Keratinocyte (primary cell): ENCODE measurements at regions not wholly inside any gene's neighbourhood (a gene's known extent, or its start where the extent isn't known, plus 50 kb on each side); places are given as distances from the start of the nearest gene placed in this dataset.

ENCODE experiments used
- DNase-seq: peaks from one replicate; pipeline ENCODE4 v3.0.0-alpha.2; 2011; ENCODE audit warnings: low read depth, missing footprints, low spot score
- FAIRE-seq: peaks from 2 replicates; lab custom pipeline; 2011; peaks lifted over from hg19 to GRCh38; lab: Jason Lieb, UNC
- H2AFZ ChIP-seq: 2 replicates; pipeline ENCODE4 v1.6.0; 2012; ENCODE audit warnings: low read length, control low read depth, inconsistent platforms; ENCODE audit not compliant: control insufficient read depth
- H3K27ac ChIP-seq: 2 replicates; pipeline ENCODE4 v1.5.1; 2011; ENCODE audit warnings: low read length; ENCODE audit not compliant: control insufficient read depth, insufficient read depth
- H3K27me3 ChIP-seq: 3 replicates; pipeline ENCODE4 v1.6.0; 2011; ENCODE audit warnings: low read length; ENCODE audit not compliant: control insufficient read depth, insufficient read depth; ENCODE audit errors: extremely low read depth
- H3K36me3 ChIP-seq, 2 experiments: 2 replicates in 1 of 2; 3 replicates in 1 of 2; pipeline ENCODE4 v1.5.1; 2011; ENCODE audit warnings: low read length in 2 of 2, mild to moderate bottlenecking in 1 of 2; ENCODE audit not compliant: control insufficient read depth in 2 of 2, insufficient read depth in 2 of 2; ENCODE audit errors: extremely low read depth in 1 of 2
- H3K4me1 ChIP-seq: 3 replicates; pipeline ENCODE4 v1.5.1; 2011; ENCODE audit warnings: low read length; ENCODE audit not compliant: control insufficient read depth, insufficient read depth; ENCODE audit errors: extremely low read depth
- H3K4me2 ChIP-seq: 3 replicates; pipeline ENCODE4 v1.6.0; 2011; ENCODE audit warnings: low read depth, low read length; ENCODE audit not compliant: control insufficient read depth, insufficient read depth; ENCODE audit errors: extremely low read depth
- H3K4me3 ChIP-seq, 3 experiments: fragments of 200-600 bp in 1 of 3; sonication (generic) in 1 of 3; 2 replicates in 2 of 3; 3 replicates in 1 of 3; pipeline ENCODE4 v1.5.1; 2011 to 2016; ENCODE audit warnings: low read length in 3 of 3, mild to moderate bottlenecking in 3 of 3, control low read depth in 2 of 3, inconsistent platforms in 1 of 3, low read depth in 1 of 3, mixed read lengths in 1 of 3, mixed run types in 1 of 3, moderate library complexity in 1 of 3; ENCODE audit not compliant: control insufficient read depth in 2 of 3, insufficient read depth in 2 of 3; ENCODE audit errors: extremely low read depth in 1 of 3
- H3K79me2 ChIP-seq: 2 replicates; pipeline ENCODE4 v1.6.0; 2012; ENCODE audit warnings: low read length; ENCODE audit not compliant: control insufficient read depth, insufficient read depth
- H3K9ac ChIP-seq: 3 replicates; pipeline ENCODE4 v1.6.0; 2011; ENCODE audit warnings: low read length; ENCODE audit not compliant: control insufficient read depth, insufficient read depth; ENCODE audit errors: extremely low read depth
- H3K9me1 ChIP-seq: 3 replicates; pipeline ENCODE4 v1.6.0; 2011; ENCODE audit warnings: low read length; ENCODE audit not compliant: control insufficient read depth, insufficient read depth; ENCODE audit errors: extremely low read depth
- H3K9me3 ChIP-seq: 2 replicates; pipeline ENCODE4 v1.5.1; 2012; ENCODE audit warnings: low read depth, low read length; ENCODE audit not compliant: control insufficient read depth
- H4K20me1 ChIP-seq: 3 replicates; pipeline ENCODE4 v1.6.0; 2011; ENCODE audit warnings: low read length; ENCODE audit not compliant: control insufficient read depth, insufficient read depth; ENCODE audit errors: extremely low read depth
- EZH2 ChIP-seq: IDR thresholded peaks from one replicate; pipeline ENCODE4 v1.6.1; 2012; ENCODE audit warnings: inconsistent platforms, mild to moderate bottlenecking, low read length, moderate library complexity
- dilution Hi-C: fragments of 300-500 bp; cut with MboI; formaldehyde crosslinking; loops from one replicate; pipeline ENCODE4 v1.7.0; 2020; ENCODE audit warnings: low sequenced_read_pairs; ENCODE audit not compliant: extremely low pct_ligation_motif_present
- TF ChIP-seq, protein P1 (sequence below), 3 experiments: IDR thresholded peaks in 1 of 3; conservative IDR thresholded peaks in 1 of 3; optimal IDR thresholded peaks in 1 of 3; 2 replicates in 2 of 3; 3 replicates in 1 of 3; pipeline versions ENCODE3 to v1.5.1; 2011; ENCODE audit warnings: low read length in 3 of 3, mild to moderate bottlenecking in 3 of 3, moderate library complexity in 2 of 3, control low read depth in 1 of 3, inconsistent platforms in 1 of 3; ENCODE audit not compliant: insufficient read depth in 2 of 3; ENCODE audit errors: extremely low read depth in 1 of 3

DNA sequence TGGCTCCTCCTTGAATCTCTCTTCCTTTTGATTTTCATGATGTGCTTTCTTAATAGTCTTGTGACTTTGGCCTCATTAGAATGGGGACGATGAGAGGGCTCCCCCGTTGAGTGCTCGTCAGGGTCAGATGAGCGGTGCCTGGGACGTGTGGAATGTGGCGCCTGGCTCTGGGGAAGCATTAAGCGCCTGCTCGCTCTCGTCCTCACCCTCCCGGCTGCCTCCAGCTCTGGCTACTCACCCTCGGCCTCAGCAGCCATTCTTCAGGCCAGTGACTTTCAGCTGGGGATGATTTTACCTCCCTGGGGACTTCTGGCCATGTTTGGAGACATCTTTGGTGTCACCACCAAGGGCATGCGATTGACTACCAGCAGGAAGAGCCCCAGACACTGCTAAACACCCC, 69.7 kb downstream of the RPS6KA4 start:
- no peak overlapping the region for H3K4me2 ChIP-seq
- no peaks in the 10 kb centered on the region for H4K20me1 ChIP-seq
- H3K4me3 ChIP-seq: no peak overlapping the region
- H3K9ac ChIP-seq: no peak overlapping the region
- H2AFZ ChIP-seq: no peak overlapping the region
- dilution Hi-C loops: no loop called here
- H3K4me1 ChIP-seq: no peaks in the 10 kb centered on the region
- H3K9me3 ChIP-seq: peaks cover 2% of the 10 kb centered on the region
- H3K9me1 ChIP-seq: no peaks in the 10 kb centered on the region
- DNase-seq: no peak
- H3K27me3 ChIP-seq: peaks cover 2% of the 10 kb centered on the region
- TF ChIP-seq EZH2: no peak
- no peak overlapping the region for H3K27ac ChIP-seq
- no peaks in the 10 kb centered on the region for H3K79me2 ChIP-seq
- no peaks in the 10 kb centered on the region for H3K36me3 ChIP-seq
- FAIRE-seq: no peak

DNA sequence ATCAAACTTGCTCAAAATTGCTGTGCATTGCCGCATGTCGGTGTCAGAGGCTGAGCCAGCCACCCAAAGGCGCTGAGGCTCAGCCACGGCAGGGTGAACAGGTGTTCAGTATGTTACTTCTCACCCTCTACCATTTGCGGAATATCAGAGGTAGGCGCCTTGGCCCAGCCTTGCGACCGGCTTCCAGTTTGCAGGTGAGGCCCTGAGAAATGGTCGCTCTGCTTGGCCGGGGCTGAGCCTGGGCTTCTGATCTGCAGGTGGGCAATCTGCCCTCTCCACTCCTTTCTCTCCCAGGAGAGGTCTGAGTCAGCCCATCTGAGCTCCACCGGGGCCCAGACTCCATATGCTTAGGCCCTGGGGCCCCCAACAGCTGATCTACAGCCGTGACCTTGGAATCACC, 71.0 kb downstream of the RPS6KA4 start:
- dilution Hi-C loops: no loop called here
- H3K4me1 ChIP-seq: no peaks in the 10 kb centered on the region
- FAIRE-seq: no peak

DNA sequence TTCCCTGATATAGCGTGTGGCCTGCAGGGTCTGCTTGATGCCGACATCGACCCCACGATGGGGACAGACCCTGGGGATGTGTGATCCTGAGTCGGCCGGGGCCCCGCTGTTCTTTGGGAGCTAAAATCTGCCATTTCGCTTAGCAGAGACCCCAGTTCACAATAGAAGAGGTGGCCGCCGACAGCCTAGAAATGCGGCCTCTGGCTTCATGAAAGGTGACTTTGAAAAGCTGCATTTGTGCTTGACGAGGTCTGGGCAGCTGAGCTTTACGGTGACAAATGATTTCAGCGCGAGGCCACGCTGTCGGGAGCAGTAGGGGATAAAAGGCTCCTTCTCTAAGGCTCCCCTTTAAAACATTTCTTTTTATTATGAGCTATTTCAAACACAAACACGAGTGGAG, 71.7 kb downstream of the RPS6KA4 start:
- H3K27ac ChIP-seq: no peak overlapping the region
- peaks cover 2% of the 10 kb centered on the region for H3K9me3 ChIP-seq
- no peak overlapping the region for H3K9ac ChIP-seq
- no peaks in the 10 kb centered on the region for H3K4me1 ChIP-seq
- FAIRE-seq (no peak), DNase-seq (no peak)
- no peaks in the 10 kb centered on the region for H3K36me3 ChIP-seq
- peaks cover 2% of the 10 kb centered on the region for H3K27me3 ChIP-seq
- no peak overlapping the region for H3K4me2 ChIP-seq
- H3K79me2 ChIP-seq: no peaks in the 10 kb centered on the region
- dilution Hi-C loops: no loop called here
- H4K20me1 ChIP-seq: no peaks in the 10 kb centered on the region
- no peak overlapping the region for H3K4me3 ChIP-seq
- H3K9me1 ChIP-seq: no peaks in the 10 kb centered on the region
- TF ChIP-seq EZH2: no peak
- TF ChIP-seq, protein P1, sequence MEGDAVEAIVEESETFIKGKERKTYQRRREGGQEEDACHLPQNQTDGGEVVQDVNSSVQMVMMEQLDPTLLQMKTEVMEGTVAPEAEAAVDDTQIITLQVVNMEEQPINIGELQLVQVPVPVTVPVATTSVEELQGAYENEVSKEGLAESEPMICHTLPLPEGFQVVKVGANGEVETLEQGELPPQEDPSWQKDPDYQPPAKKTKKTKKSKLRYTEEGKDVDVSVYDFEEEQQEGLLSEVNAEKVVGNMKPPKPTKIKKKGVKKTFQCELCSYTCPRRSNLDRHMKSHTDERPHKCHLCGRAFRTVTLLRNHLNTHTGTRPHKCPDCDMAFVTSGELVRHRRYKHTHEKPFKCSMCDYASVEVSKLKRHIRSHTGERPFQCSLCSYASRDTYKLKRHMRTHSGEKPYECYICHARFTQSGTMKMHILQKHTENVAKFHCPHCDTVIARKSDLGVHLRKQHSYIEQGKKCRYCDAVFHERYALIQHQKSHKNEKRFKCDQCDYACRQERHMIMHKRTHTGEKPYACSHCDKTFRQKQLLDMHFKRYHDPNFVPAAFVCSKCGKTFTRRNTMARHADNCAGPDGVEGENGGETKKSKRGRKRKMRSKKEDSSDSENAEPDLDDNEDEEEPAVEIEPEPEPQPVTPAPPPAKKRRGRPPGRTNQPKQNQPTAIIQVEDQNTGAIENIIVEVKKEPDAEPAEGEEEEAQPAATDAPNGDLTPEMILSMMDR (optimal IDR thresholded peaks at IDR 0.05 in 1 of 3, IDR thresholded peaks at IDR 0.05 in 1 of 3, conservative IDR thresholded peaks at IDR 0.05 in 1 of 3; ENCODE audit: extremely low read depth in 1 of 3, insufficient read depth in 2 of 3, low read length in 3 of 3): no peak
- H2AFZ ChIP-seq: no peak overlapping the region

More for the DNA sequence above, 71.0 kb downstream of the RPS6KA4 start:
- no peak overlapping the region for H3K4me3 ChIP-seq
- no peaks in the 10 kb centered on the region for H3K79me2 ChIP-seq
- H3K9ac ChIP-seq: no peak overlapping the region
- H3K4me2 ChIP-seq: no peak overlapping the region
- no peaks in the 10 kb centered on the region for H3K36me3 ChIP-seq
- no peak overlapping the region for H2AFZ ChIP-seq
- no peak for DNase-seq
- peaks cover 2% of the 10 kb centered on the region for H3K27me3 ChIP-seq
- H3K9me1 ChIP-seq: no peaks in the 10 kb centered on the region
- no peak overlapping the region for H3K27ac ChIP-seq
- TF ChIP-seq, protein P1 (optimal IDR thresholded peaks at IDR 0.05 in 1 of 3, IDR thresholded peaks at IDR 0.05 in 1 of 3, conservative IDR thresholded peaks at IDR 0.05 in 1 of 3; ENCODE audit: extremely low read depth in 1 of 3, insufficient read depth in 2 of 3, low read length in 3 of 3): no peak
- no peak for TF ChIP-seq EZH2
- H3K9me3 ChIP-seq: peaks cover 2% of the 10 kb centered on the region
- H4K20me1 ChIP-seq: no peaks in the 10 kb centered on the region
